22Rv1 (cell line): ENCODE measurements at regions not wholly inside any gene's neighbourhood (a gene's known extent, or its start where the extent isn't known, plus 50 kb on each side); places are given as distances from the start of the nearest gene placed in this dataset.

Experiments used
- CTCF ChIP-seq: fragments of 450-650 bp; IDR thresholded peaks from 2 replicates; pipeline ENCODE4 v1.5.1; 2017; ENCODE audit warnings: mild to moderate bottlenecking
- ZFX ChIP-seq: fragments of 450-650 bp; IDR thresholded peaks from 2 replicates; pipeline ENCODE4 v1.6.1; 2017; ENCODE audit warnings: antibody characterized with exemption, borderline replicate concordance

- TF ChIP-seq CTCF (no peak), ZFX (no peak)
Measured at GRCh38 chr17:21602176-21602575, 90.1 kb upstream of the KCNJ18 start.
